A673 (cell line): ENCODE measurements at regions not wholly inside any gene's neighbourhood (a gene's known extent, or its start where the extent isn't known, plus 50 kb on each side); places are given as distances from the start of the nearest gene placed in this dataset.

ENCODE experiments used
- EZH2 ChIP-seq: fragments of 200-600 bp; sonication (generic); IDR thresholded peaks from 2 replicates; pipeline ENCODE4 v1.6.1; 2017; ENCODE audit warnings: borderline replicate concordance, low read depth, mild to moderate bottlenecking, mixed read lengths, antibody characterized with exemption, low read length; ENCODE audit not compliant: poor library complexity, severe bottlenecking
- TF ChIP-seq, protein P1 (sequence below): fragments of 300-800, 200-600 bp; sonication (generic); conservative IDR thresholded peaks from 2 replicates; pipeline ENCODE4 v1.5.1; 2017; ENCODE audit warnings: low read depth, mild to moderate bottlenecking, antibody characterized with exemption, low read length, moderate library complexity, mixed read lengths

- TF ChIP-seq, protein P1, sequence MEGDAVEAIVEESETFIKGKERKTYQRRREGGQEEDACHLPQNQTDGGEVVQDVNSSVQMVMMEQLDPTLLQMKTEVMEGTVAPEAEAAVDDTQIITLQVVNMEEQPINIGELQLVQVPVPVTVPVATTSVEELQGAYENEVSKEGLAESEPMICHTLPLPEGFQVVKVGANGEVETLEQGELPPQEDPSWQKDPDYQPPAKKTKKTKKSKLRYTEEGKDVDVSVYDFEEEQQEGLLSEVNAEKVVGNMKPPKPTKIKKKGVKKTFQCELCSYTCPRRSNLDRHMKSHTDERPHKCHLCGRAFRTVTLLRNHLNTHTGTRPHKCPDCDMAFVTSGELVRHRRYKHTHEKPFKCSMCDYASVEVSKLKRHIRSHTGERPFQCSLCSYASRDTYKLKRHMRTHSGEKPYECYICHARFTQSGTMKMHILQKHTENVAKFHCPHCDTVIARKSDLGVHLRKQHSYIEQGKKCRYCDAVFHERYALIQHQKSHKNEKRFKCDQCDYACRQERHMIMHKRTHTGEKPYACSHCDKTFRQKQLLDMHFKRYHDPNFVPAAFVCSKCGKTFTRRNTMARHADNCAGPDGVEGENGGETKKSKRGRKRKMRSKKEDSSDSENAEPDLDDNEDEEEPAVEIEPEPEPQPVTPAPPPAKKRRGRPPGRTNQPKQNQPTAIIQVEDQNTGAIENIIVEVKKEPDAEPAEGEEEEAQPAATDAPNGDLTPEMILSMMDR, result no peak
- TF ChIP-seq EZH2, result no peak
Measured at GRCh38 chr2:123640685-123641335, 384.3 kb upstream of the CNTNAP5 start.
